ENCODE measurements at regions not wholly inside any gene's neighbourhood (a gene's known extent, or its start where the extent isn't known, plus 50 kb on each side); places are given as distances from the start of the nearest gene placed in this dataset.
A peak's percentile ranks its signal among the peaks of the same experiment; 100 is the strongest.
"Not testable (repeated sequence)": the region's sequence is repeated elsewhere in the genome, so short reads cannot be mapped to it uniquely, and the experiment has no call there.

DNA sequence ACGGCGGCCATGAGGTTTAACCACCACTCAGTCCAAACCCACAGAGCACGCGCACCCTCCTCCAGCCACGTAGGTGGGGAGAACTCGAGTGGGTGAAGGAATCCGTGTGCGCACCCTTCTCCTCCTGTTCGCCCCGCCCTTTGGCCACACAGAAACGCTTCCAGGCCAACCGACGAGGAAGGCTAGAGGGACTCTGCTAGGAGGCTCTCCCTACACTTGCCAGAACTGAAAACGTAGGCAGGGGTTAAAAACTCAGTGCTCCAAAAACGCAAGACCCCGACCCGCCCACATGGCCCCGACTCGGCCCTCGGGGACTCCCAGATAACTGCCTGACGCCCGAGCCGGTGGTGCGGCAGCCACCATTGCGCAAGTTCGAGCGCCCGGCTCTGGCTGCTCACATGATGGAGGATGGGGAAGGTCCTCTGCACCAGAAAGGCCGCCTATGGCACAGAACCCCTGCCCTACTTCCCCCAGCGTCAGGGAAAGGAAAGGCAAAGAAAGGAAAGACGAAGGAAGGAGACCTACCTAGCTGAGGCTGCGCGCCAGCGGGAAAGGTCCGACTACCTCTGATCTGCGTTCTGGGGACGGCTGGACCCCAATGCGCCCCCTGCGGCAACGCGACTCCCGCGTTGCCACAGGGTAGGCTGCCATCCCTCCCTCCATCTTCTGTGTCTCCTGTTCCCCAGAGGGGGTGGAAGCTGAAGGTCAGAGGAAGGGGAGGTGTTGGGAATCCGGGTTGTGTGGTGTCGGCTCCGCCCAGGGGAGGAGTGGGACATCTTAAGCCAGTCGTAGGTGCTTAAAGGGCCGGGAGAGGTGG, 201.9 kb upstream of the AGTR2 start:
- peak; percentile 17 for DNase-seq (ENCODE audit: low spot score)

DNA sequence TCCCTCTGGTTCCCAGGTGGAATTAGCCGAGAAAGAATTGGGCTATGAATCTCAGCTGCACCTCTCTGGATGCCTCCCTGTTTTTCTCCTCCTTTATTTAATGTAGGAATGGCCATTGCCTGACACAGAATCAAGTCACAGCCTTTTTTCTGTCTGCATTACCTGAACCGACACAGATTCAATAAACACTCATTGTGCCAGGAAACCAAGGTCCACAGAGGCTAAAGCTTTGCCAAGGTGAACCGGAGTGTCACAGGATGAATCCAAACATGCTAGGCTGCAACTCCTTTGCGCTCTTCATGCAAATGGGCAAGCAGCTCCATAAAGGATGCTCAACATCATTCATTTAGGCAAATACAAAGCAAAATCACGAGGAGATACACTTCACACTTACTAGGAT, 199.8 kb upstream of the AGTR2 start:
- DNase-seq (ENCODE audit: low spot score) = no peak

DNA sequence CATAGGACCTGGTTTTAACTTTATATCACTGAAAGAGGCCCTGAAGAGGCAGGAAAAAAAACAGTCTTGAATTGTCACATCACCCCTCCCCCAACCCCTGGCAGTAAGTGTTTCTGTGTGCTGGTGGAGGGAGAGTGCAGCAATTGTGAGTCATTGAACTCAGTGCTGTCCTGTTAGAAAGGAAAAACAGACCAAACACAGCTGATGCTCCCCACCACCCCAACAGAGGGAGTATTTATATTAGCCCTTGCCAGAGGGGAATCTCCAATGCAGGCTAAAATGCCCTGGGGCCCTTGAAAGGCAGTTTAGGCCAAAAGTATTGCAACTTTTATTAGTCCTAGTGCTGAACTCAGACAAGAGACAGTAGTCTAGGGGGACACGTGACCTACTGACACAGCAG, 197.8 kb upstream of the AGTR2 start:
- no peak for DNase-seq (ENCODE audit: low spot score)

DNA sequence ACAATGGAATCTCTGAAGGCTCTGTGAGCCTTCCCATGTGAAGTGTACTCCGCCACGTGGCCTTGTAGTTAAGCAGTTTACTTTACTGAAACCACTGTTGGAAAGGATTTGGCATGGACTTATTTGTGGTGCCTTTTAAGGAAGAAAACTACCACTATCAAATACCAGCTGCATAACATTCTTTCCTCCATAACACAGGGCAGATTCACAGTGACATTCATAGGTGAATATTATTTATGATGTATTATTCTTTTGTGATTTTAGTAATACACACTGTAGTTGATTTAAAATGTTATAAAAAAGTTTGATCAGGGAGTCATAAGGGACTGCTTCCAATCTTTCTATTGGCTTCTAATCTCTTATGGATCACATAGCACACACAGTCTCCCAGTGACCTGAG, 192.5 kb upstream of the AGTR2 start:
- no peak for DNase-seq (ENCODE audit: low spot score)

DNA sequence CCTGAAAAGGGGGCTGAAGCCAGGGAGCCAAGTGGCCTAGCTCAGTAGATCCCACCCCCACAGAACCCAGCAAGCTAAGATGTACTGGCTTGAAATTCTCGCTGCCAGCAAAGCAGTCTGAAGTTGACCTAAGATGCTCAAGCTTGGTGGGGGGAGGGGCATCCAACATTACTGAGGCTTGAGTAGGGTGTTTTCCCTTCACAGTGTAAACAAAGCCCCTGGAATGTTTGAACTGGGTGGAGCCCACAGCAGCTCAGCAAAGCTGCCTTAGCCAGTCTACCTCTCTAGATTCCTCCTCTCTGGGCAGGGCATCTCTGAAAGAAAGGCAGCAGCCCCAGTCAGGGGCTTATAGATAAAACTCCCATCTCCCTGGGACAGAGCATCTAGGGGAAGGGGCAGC, 187.4 kb upstream of the AGTR2 start:
- DNase-seq (ENCODE audit: low spot score) = not testable (repeated sequence)

DNA sequence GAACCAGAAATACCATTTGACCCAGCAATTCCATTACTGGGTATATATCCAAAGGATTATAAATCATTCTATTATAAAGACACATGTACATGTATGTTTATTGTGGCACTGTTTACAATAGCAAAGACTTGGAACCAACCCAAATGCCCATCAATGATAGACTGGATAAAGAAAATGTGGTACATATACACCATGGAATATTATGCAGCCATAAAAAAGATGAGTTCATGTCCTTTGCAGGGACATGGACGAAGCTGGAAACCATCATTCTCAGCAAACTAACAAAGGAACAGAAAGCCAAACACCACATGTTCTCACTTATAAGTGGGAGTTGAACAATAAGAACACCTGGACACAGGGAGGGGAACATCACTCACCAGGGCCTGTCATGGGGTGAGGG, 183.1 kb upstream of the AGTR2 start:
- not testable (repeated sequence) for DNase-seq (ENCODE audit: low spot score)

DNA sequence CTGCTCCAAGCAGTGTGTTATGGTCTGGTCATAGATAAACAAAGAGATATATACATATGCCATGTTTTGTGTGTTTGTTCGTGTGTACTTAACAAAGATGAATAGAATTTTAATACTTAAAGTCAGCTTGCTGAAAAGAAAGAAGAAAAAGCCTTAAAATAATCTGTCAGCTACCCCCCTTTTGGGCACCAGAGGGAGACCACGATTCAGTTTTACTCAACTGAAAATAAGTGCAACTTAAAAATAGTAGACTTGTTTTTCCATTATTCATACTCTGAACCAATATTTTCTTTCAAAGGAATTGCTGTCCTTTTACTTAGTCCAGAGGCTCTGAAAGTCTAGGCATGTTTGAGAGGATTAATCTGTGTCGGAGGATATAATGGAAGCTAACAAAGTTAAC, 181.7 kb upstream of the AGTR2 start:
- DNase-seq (ENCODE audit: low spot score) = no peak

DNA sequence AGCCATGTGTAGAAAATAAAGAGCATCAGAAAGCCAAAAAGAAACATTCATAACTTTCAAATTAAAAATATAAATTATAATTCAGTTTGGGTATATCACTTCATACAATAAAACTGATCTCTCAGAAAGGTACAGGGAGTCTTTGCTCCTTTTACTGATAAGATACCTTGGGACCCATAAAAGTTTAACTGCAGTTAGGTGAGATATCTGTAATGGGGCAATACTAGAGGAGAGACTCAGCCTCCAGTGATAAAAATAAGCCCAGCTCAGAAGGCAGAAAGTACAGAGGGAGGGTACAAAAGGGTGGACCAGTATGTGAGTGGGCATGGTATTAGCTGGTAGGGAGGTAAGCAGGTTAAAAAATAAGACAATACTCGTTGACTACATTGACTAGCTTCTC, 180.9 kb upstream of the AGTR2 start:
- DNase-seq (ENCODE audit: low spot score) = no peak

DNA sequence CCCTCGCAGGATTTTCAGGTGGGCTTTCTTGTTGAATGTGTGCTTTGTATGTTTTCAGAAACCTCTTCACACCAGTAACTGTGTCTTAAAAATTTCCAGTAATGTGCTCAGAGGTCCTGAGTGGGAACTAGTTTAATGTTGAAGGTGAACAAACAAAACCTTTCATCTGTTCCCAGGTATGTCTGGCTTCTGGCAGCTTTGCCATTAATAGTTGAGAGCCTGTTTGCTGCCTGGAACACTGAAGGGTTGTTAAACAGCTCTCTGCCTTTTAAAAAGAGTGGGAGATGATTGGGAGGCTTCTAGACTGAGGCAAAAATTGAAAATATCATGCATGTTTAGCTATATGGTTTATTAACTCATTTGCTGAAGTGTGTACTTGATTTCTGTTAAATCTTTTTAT, 161.2 kb upstream of the AGTR2 start:
- no peak for DNase-seq (ENCODE audit: low spot score)

DNA sequence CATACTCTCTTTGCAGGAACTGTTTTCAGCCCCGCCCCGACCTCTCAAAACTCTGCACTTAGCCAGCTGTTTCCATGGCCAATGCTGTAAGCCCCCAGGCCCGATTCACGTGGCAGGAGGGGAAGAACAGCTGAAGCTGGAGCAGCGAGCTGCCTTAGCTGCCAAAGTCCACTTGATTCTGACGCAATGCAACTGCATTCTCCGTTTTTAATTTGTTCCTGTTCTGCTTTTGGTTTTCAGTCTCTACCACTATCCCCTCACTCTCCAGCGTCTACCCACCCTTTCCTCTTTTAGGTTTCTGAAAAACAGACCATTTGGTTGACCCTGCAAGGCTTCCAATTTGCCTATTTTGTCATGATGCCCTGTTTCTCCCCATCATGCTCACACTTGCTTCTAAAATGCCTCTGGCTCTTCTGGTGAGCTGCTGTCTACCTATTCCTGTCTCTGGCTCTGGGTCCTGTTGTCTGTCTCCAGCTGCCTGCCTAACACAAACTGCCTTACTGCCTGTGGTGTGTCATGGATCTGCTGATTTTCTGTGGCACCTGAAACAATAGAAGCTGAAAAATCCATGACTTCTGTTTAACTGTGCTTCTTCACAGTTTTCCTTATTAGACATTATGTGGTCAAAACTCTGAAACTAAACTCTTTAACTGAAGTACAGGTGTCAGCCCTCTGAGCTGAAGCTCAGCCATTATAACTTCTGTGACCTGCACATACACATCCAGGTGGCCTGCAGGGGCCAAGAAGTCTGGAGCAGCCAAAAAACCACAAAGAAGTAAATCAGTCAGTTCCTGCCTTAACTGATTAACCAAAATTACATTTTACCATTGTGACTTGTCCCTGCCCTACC, 160.5 kb upstream of the AGTR2 start:
- DNase-seq (ENCODE audit: low spot score) = no peak

DNA sequence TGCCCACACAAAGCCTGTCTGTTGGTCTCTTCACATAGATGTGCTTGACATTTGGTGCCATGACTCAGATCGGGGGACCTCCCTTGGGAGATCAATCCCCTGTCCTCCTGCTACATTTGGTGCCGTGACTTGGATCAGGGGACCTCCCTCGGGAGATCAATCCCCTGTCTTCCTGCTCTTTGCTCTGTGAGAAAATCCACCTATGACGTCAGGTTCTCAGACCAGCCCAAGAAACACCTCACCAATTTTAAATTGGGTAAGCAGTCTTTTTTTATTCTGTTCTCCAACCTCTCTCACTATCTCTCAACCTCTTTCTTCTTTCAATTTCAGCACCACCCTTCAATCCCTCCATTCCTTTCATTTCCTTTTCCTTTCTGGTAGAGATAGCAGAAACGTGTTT, 159.6 kb upstream of the AGTR2 start:
- no peak for DNase-seq (ENCODE audit: low spot score)

DNA sequence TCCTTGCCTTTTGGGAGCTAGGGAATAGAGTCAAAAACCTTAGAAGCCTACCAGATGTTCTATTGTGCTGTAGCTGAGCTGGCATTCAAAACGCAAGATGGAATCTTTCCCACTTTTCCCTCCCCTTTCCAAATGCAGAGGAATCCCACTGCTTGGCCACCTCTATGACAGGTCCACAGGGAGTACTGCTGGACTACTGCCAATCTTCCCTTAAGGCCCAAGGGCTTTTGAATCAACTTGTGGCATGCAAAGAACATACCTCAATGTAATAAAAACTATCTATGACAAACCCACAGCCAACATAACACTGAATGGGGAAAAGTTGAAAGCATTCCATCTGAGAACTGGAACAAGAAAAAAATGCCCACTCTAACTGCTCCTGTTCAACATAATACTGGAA, 139.2 kb upstream of the AGTR2 start:
- DNase-seq (ENCODE audit: low spot score) = no peak
